Esophagus squamous epithelium (tissue), 4 donors: ENCODE measurements at regions not wholly inside any gene's neighbourhood (a gene's known extent, or its start where the extent isn't known, plus 50 kb on each side); places are given as distances from the start of the nearest gene placed in this dataset.

Source experiments
- POLR2A ChIP-seq, 4 donors: fragments of 450-650 bp; IDR thresholded peaks; one replicate each; pipeline ENCODE4 v1.6.1; 2017; ENCODE audit warnings: antibody characterized with exemption in 4 of 4, mild to moderate bottlenecking in 4 of 4, moderate library complexity in 3 of 4
- TF ChIP-seq, protein P1 (sequence below), 6 experiments: fragments of 450-650 bp in 4 of 6; fragments of 200-600 bp in 2 of 6; sonication (generic) in 2 of 6; IDR thresholded peaks; one replicate each; pipeline ENCODE4 v1.5.1; 2016 to 2019; ENCODE audit warnings: antibody characterized with exemption in 6 of 6, mild to moderate bottlenecking in 4 of 6, moderate library complexity in 4 of 6

DNA sequence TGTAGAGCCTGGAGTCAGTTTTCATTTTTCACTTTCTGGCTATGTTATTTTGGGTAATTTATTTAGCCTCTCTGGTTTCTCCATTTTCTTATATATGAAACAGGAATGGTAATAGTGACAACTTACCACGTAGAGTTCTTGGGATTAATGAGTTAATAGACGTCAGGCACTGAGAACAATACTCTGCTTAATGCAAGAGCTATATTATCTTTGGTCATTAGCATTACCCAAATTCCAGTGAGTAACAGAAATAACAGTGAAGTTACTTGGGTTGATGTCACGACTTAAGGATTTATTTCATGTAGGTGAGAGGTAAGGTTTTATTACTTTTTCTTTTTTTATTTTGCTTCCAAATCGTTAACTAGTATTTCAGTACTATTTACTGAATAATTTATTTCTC lies 601.0 kb upstream of the GCFC2 start:
- TF ChIP-seq, protein P1, sequence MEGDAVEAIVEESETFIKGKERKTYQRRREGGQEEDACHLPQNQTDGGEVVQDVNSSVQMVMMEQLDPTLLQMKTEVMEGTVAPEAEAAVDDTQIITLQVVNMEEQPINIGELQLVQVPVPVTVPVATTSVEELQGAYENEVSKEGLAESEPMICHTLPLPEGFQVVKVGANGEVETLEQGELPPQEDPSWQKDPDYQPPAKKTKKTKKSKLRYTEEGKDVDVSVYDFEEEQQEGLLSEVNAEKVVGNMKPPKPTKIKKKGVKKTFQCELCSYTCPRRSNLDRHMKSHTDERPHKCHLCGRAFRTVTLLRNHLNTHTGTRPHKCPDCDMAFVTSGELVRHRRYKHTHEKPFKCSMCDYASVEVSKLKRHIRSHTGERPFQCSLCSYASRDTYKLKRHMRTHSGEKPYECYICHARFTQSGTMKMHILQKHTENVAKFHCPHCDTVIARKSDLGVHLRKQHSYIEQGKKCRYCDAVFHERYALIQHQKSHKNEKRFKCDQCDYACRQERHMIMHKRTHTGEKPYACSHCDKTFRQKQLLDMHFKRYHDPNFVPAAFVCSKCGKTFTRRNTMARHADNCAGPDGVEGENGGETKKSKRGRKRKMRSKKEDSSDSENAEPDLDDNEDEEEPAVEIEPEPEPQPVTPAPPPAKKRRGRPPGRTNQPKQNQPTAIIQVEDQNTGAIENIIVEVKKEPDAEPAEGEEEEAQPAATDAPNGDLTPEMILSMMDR (IDR thresholded peaks at IDR 0.05), result no peak
- TF ChIP-seq POLR2A (IDR thresholded peaks at IDR 0.05), result no peak
